GM12878 (cell line): ENCODE measurements at regions not wholly inside any gene's neighbourhood (a gene's known extent, or its start where the extent isn't known, plus 50 kb on each side); places are given as distances from the start of the nearest gene placed in this dataset.

Experiments used
- ATAC-seq: fragments of 200-7000 bp; cut with Tn5 transposase; 3 replicates; pipeline ENCODE4 v1.9.1; 2020; ENCODE audit warnings: mild to moderate bottlenecking, moderate library complexity
- BruUV-seq: library from RNA; stranded (reverse); fragments of 400-500 nt; replicated peaks from 2 replicates; lab custom pipeline; 2021; lab: Mats Ljungman, UMichigan
- CTCF ChIA-PET: fragments of 300-600 bp; sonication (Branson Sonifier 250); formaldehyde crosslinking; extraction: SDS; loops from one replicate; lab custom pipeline; 2021; ENCODE audit warnings: inconsistent platforms; lab: Yijun Ruan, JAX
- POLR2A ChIA-PET: fragments of 350-600 bp; formaldehyde crosslinking; extraction: SDS; loops from one replicate; lab custom pipeline; 2021; ENCODE audit warnings: inconsistent platforms; lab: Charles Lee
- RAD21 ChIA-PET: fragments of 300-600 bp; sonication (Branson Sonifier 250); formaldehyde crosslinking; loops from one replicate; lab custom pipeline; 2023; ENCODE audit warnings: antibody characterized with exemption; ENCODE audit not compliant: unreplicated experiment; lab: Charles Lee
- SMC1A ChIA-PET: fragments of 300-600 bp; sonication (Branson Sonifier 250); formaldehyde crosslinking; loops from one replicate; lab custom pipeline; 2023; ENCODE audit not compliant: unreplicated experiment, uncharacterized antibody; lab: Charles Lee
- DNase-seq: peaks from one replicate; pipeline ENCODE4 v3.0.0-alpha.2; 2011; ENCODE audit warnings: low read depth, low spot score
- FAIRE-seq: peaks from 3 replicates; lab custom pipeline; 2011; peaks lifted over from hg19 to GRCh38; lab: Jason Lieb, UNC
- H2AFZ ChIP-seq: 2 replicates; pipeline ENCODE4 v1.6.0; 2011; ENCODE audit warnings: low read depth, low read length, control low read depth; ENCODE audit not compliant: control insufficient read depth
- H3K27ac ChIP-seq: 2 replicates; pipeline ENCODE4 v1.5.1; 2011; ENCODE audit warnings: control low read depth; ENCODE audit not compliant: control insufficient read depth, insufficient read depth
- H3K27me3 ChIP-seq, 2 experiments: replicated peaks in 1 of 2; 2 replicates each; pipeline versions ENCODE4 v1.6.0 to v1.6.1; 2011; ENCODE audit warnings: low read length in 1 of 2; ENCODE audit not compliant: control insufficient read depth in 2 of 2, insufficient read depth in 2 of 2
- H3K36me3 ChIP-seq, 2 experiments: 2 replicates each; pipeline ENCODE4 v1.5.1; 2011; ENCODE audit warnings: low read length in 1 of 2; ENCODE audit not compliant: control insufficient read depth in 2 of 2, insufficient read depth in 2 of 2
- H3K4me1 ChIP-seq: 2 replicates; pipeline ENCODE4 v1.6.1; 2011; ENCODE audit warnings: mild to moderate bottlenecking, low read length, moderate library complexity, mixed read lengths; ENCODE audit not compliant: control insufficient read depth, insufficient read depth
- H3K4me2 ChIP-seq: 2 replicates; pipeline ENCODE4 v1.6.0; 2011; ENCODE audit warnings: control low read depth; ENCODE audit not compliant: control insufficient read depth, insufficient read depth
- H3K4me3 ChIP-seq: fragments of 200-600 bp; sonication (generic); 2 replicates; pipeline ENCODE4 v1.5.1; 2016
- H3K79me2 ChIP-seq: 2 replicates; pipeline ENCODE4 v1.6.0; 2011; ENCODE audit warnings: low read length; ENCODE audit not compliant: control insufficient read depth, insufficient read depth
- H3K9ac ChIP-seq: 2 replicates; pipeline ENCODE4 v1.8.0; 2011; ENCODE audit warnings: low read length, control low read depth, mixed read lengths; ENCODE audit not compliant: control insufficient read depth, insufficient read depth
- H3K9me3 ChIP-seq: replicated peaks from 3 replicates; pipeline ENCODE4 v1.5.1; 2011; ENCODE audit warnings: mild to moderate bottlenecking, low read length; ENCODE audit not compliant: control insufficient read depth, insufficient read depth
- H4K20me1 ChIP-seq: 2 replicates; pipeline ENCODE4 v1.6.0; 2011; ENCODE audit not compliant: control insufficient read depth, insufficient read depth
- ATF7 ChIP-seq: fragments of 450-650 bp; IDR thresholded peaks from 2 replicates; pipeline ENCODE4 v1.6.1; 2016; ENCODE audit warnings: low read depth, mild to moderate bottlenecking
- CHD4 ChIP-seq: fragments of 200-600 bp; sonication (generic); IDR thresholded peaks from 2 replicates; pipeline ENCODE4 v1.6.1; 2016; ENCODE audit warnings: mild to moderate bottlenecking
- MEF2A ChIP-seq: IDR thresholded peaks from 2 replicates; pipeline ENCODE4 v1.6.1; 2011; ENCODE audit warnings: low read depth, mild to moderate bottlenecking, low read length, moderate library complexity; ENCODE audit not compliant: insufficient read depth
- NFYB ChIP-seq: IDR thresholded peaks from 2 replicates; pipeline ENCODE4 v1.6.1; 2011; ENCODE audit warnings: low read depth, mild to moderate bottlenecking, low read length, improper control_type of control experiment, moderate library complexity; ENCODE audit not compliant: insufficient read depth
- PBX3 ChIP-seq: IDR thresholded peaks from 2 replicates; pipeline ENCODE4 v1.6.1; 2011; ENCODE audit warnings: mild to moderate bottlenecking, low read depth, low read length, moderate library complexity; ENCODE audit not compliant: insufficient replicate concordance
- PML ChIP-seq: IDR thresholded peaks from 2 replicates; pipeline ENCODE4 v1.6.1; 2012; ENCODE audit warnings: low read length, inconsistent platforms
- PRDM15 ChIP-seq: fragments of 450-650 bp; formaldehyde crosslinking; IDR thresholded peaks from 2 replicates; pipeline ENCODE4 v1.4.0; 2020; ENCODE audit warnings: mild to moderate bottlenecking, moderate library complexity
- SMAD5 ChIP-seq: IDR thresholded peaks from 2 replicates; pipeline ENCODE4 v1.6.1; 2016; ENCODE audit warnings: antibody characterized with exemption, low read depth
- SMC3 ChIP-seq: IDR thresholded peaks from 2 replicates; pipeline ENCODE4 v1.6.1; 2011; ENCODE audit warnings: low read length, improper control_type of control experiment, borderline replicate concordance
- SREBF2 ChIP-seq: IDR thresholded peaks from 2 replicates; pipeline ENCODE4 v1.6.1; 2012; ENCODE audit warnings: mild to moderate bottlenecking, low read length
- TBL1XR1 ChIP-seq: IDR thresholded peaks from 2 replicates; pipeline ENCODE4 v1.6.1; 2012; ENCODE audit warnings: low read depth, low read length, improper control_type of control experiment
- USF2 ChIP-seq: IDR thresholded peaks from 2 replicates; pipeline ENCODE4 v1.6.1; 2011; ENCODE audit warnings: low read depth, low read length, improper control_type of control experiment, borderline replicate concordance
- YBX1 ChIP-seq: fragments of 450-650 bp; IDR thresholded peaks from 2 replicates; pipeline ENCODE4 v1.6.1; 2016; ENCODE audit warnings: antibody characterized with exemption
- WGBS: methylation state at CpG from one replicate; pipeline ENCODE4 v1.1.6; 2016; ENCODE audit warnings: low lambda C conversion rate; ENCODE audit not compliant: insufficient replicate concordance, insufficient coverage; ENCODE audit errors: missing lambda C conversion rate; 5-methylcytosine and 5-hydroxymethylcytosine counted together
- in situ Hi-C: fragments of 300-500 bp; cut with MboI; formaldehyde crosslinking; loops from 9 replicates; pipeline ENCODE4 v1.14.3; 2018; ENCODE audit warnings: mixed read lengths
- intact Hi-C: fragments of 100-400 bp; cut with micrococcal nuclease; formaldehyde crosslinking; loops from one replicate; pipeline ENCODE4 v1.14.2; 2022; ENCODE audit not compliant: unreplicated experiment

- Histone ChIP-seq H3K4me1 (no peaks in the 10 kb centered on the region), H4K20me1 (no peaks in the 10 kb centered on the region), H2AFZ (no peak overlapping the region), H3K27me3 (no peaks in the 10 kb centered on the region), H3K79me2 (no peaks in the 10 kb centered on the region), H3K36me3 (no peaks in the 10 kb centered on the region), H3K4me2 (no peak overlapping the region), H3K4me3 (no peak overlapping the region), H3K27ac (no peak overlapping the region), H3K9ac (no peak overlapping the region), H3K9me3 (no peaks in the 10 kb centered on the region; the same call in 2 of the 3 replicates)
- BruUV-seq = no TSS peak
- FAIRE-seq (no peak), DNase-seq (no peak), ATAC-seq (no peak)
- SMC1A ChIA-PET = interaction anchor here (0.7 to 1.7 kb wide), 3 partner anchors 30 to 120 kb away, joined by 3 to 4 read pairs (median 3); no protein-coding TSS in a partner anchor
- intact Hi-C loops (no loop called here), in situ Hi-C loops (no loop called here)
- RAD21 ChIA-PET = no interaction called here
- POLR2A ChIA-PET = interaction anchor here (0.5 kb wide), 1 partner anchor 449 kb away, joined by 3 read pairs; no protein-coding TSS in a partner anchor
- TF ChIP-seq SREBF2 (no peak), CHD4 (no peak), SMAD5 (no peak), NFYB (no peak), PML (no peak), ATF7 (no peak), PBX3 (no peak), MEF2A (no peak), YBX1 (no peak), TBL1XR1 (no peak), USF2 (no peak), PRDM15 (no peak), SMC3 (no peak)
- WGBS = 21% methylated on average over 8 of the region's 8 CpGs
- CTCF ChIA-PET = interaction anchor here (1.1 to 1.7 kb wide), 3 partner anchors 9 to 23 kb away, joined by 3 read pairs; no protein-coding TSS in a partner anchor
Measured at GRCh38 chr13:103246581-103247200, 180.5 kb upstream of the SLC10A2 start.
